HCEC 1CT (cell line): ENCODE measurements at regions not wholly inside any gene's neighbourhood (a gene's known extent, or its start where the extent isn't known, plus 50 kb on each side); places are given as distances from the start of the nearest gene placed in this dataset.
A peak's percentile ranks its signal among the peaks of the same experiment; 100 is the strongest.
"Not testable (repeated sequence)": the region's sequence is repeated elsewhere in the genome, so short reads cannot be mapped to it uniquely, and the experiment has no call there.

Experiments used
- DNase-seq: peaks from one replicate; pipeline ENCODE4 v3.0.0-alpha.2; 2017

DNA sequence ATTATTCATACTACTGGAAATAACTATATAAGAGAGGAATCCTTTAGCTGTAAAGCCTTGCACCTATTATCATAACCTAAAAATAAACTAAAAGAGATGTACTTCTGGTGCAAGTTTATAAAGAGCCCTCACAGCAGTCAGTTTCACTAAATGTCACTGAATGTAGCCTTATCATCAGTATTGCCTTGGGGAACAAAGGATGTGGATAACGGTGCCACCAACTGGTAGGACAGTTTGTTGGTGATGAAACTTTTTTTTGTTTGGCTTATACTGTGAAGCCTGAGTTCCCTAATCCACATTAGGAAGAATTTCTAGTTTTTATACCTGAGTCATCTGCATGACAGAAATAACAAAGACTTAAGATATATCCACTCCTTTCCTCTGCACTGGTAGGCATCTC is 117.9 kb upstream of the COL1A2 start:
- DNase-seq: peak; percentile 57

DNA sequence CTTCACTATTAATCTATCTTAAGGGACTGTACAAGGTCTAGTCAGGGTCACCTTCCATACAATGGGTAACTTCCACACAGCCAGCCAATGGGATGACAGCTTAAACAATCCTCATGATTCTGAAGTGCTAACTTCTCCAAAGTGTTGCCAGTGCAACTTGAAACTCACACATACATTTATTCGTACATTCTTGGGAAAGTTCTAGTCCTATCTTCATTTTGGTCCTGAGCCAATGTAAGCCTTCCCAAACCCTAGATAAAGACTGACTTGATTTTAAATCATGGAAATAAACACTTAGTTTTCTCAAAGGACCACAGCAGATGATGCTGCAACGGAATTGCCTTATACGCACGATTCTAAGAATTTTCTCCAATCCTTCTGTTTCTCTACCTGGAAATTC is 117.5 kb upstream of the COL1A2 start:
- no peak for DNase-seq

DNA sequence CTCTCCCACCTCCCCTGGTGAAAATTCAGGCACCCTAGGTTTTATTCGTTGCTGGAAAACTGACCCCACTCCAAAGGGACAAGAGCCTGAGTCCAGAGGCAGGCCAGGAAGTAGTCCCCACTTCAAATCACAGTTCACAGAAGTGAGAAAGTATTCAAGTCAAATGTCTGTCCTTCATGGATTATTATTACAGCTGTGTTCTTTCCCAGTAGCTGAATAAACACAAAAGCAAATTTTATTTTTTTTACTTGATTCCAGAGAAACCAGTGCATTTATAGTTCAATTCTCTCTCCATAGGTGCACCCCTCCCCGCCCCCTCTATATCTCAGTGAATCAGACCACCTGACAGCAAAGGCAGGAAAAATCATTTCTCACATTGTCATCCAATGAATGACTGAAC is 113.8 kb upstream of the COL1A2 start:
- DNase-seq: no peak

DNA sequence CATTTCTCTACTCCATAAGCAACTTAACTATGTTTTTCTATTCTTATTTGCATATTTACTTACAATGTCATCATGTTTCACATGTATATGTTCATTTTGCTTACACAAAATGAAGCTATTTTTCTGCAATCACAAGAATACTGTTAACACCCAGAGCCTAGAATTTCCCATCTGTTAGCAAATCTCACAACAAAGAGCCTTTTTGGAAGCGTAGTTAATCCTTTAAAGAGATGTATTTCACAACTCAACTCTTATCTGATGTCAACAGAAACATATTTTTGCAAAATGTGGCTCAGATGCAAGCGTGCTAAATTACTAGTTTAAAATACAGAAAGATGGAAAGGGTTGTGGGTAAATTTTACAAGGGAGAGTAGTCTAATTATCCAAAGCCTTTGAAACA is 110.6 kb upstream of the COL1A2 start:
- DNase-seq: no peak

DNA sequence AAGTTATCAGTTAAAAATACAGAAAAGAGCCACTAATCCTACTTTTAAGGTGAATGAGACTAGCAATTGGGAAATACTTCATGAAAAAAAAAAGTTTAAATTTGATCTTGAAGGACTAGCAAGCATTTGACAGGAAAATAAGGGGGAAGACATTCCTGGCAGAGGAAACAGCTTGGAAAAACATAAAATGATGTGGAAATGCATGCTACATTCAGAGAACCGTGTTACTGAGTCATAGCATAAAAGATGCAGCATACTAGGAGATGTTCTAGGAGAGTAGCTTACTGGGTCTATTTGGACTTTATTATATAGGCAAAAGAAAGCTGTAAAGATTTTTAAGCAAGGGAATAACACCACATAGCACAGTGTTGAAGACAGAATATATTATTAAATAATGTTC is 108.6 kb upstream of the COL1A2 start:
- no peak for DNase-seq

DNA sequence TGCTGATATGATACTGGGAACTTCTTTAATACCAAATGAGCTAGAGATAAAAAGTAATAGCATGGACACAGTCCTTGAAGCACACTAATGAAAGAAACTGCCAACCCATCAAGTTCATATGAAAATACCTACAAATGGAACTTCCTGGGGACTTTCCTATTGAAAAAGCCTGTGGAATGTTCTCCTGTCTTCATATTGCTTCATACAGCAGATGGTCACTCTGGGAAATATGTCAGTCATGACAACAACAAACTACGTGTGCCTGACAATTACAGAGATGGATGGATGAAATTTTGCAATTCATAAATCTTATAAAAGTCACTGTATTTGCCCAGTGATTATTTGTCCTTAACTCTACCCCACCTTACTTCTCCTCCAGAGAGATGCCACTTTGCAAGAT is 106.6 kb upstream of the COL1A2 start:
- DNase-seq: no peak

DNA sequence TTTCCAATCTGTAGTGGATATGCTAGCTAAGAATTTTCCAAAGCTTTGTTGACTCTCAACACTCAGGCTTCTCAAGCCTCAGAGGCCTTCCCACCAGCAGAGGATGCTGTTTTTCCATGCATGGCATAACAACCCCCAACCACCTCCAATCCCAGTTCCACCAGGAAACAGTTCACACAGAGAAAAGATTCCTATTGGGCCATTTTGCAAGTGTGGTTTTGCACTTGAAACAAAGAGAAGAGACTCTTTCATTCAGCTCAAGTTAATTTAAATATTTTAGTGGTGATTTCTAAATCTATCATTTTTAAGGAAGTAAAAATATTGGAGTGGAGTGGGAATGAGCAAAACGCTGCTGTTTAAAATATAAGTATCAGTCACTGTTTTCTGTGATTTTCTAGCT is 105.6 kb upstream of the COL1A2 start:
- DNase-seq: peak; percentile 81

DNA sequence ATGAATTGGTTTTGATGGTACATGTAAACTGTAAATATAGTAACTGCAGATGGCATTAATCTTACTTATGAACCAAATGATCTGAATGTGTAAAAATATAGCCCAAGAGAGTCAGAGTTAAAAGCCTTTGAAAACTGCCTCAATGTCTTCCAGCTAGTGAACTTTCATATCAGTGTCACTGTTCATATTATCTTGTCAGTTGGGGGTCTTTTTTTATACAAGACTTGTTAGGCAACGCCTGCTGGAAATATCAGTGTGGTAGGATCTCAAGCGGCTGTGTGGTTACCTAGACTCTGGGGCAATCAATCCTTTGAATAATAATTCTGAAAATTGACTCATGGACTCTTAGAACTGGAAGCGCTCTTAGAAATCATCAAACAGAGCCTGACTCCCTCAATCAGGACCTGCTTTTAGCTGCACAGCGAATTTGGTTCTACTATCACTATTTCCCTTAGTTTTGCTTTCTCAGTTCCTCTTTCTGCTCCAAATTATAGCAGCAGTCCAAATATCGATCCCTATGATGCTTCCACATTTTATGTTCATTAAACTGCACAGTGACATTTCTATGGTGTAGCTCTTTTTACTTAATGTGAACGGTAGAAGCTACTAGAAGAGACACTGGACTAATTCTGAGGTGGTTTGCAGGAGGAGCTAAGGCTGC is 100.1 kb upstream of the COL1A2 start:
- no peak for DNase-seq

DNA sequence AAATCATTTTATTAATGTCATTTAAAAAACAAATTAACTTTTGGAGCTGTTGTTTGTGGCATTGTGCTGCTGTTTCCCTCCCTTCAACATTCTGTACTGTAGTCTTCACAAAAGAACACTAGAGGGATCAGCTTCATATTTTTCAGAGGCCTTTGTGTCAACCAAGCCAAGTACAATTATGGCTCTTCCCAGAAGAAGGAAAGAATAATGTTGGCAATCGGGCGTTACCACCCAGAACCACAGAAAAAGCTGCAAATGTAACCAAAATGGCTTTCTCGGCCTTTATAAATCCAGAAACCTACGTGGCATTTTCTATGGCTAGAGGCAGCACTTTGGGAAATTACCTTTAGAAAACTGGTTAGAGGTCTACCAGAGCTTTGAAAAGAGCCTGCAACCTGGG is 98.8 kb upstream of the COL1A2 start:
- DNase-seq: peak; percentile 88

DNA sequence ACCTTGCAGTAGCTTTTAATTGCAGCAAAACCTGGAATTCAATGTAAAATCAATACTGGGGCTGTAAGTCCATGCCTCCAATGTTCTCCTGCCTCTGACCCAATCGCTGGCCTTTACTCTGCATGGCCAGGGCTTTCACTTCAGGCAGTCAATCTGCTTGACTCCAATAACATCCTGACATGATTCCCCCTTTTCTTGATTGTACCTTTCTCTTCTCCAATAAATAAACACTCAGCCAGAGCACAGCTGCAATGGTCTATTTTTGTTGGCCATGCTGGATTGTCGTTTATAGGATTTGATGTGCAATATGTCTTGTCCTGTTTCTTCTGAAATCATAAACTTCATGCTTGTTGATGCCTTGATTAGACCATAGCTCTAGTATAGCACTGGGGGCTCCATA is 97.8 kb upstream of the COL1A2 start:
- peak; percentile 32 for DNase-seq

DNA sequence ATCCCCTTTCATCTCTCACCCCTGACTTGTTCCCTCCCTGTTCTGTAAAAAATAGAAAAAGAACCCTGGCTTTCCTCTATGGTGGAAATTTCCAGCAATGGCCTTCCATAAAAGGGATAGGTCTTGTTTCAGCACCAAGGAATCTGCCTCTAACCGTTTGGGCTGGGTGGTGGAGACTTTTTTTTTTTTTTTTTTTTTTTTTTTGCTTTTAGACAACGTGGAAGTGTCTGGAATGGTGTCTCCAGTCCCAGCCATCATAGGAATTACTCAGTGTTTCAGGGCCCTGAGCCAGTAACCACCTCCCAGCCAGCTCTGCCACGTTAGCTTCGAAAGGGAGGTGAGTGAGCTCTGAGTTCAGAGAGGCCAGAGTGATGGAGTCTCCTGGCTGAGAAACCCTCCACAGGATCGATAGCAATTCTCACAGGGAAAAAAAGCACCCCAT is 97.3 kb upstream of the COL1A2 start:
- peak; percentile 97 for DNase-seq

DNA sequence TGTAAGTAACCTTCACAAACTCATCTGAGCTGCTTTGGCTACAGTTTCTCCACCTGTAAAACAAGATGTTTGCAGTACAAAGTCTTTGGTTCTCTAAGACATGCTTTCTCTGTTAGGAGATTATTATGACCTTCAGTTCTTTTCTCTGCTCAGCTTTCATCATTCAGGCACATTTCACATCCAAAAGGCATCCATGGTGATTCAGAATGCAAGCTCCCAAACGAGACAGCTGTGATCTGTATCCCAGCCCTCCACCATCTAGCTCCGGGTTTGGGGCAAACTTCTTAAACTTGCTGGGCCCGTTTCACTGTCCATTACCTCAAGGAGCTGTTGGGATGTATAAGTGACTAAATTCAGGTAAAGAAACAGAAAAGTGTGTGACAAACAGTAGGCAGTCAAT is 95.8 kb upstream of the COL1A2 start:
- DNase-seq: peak; percentile 83

DNA sequence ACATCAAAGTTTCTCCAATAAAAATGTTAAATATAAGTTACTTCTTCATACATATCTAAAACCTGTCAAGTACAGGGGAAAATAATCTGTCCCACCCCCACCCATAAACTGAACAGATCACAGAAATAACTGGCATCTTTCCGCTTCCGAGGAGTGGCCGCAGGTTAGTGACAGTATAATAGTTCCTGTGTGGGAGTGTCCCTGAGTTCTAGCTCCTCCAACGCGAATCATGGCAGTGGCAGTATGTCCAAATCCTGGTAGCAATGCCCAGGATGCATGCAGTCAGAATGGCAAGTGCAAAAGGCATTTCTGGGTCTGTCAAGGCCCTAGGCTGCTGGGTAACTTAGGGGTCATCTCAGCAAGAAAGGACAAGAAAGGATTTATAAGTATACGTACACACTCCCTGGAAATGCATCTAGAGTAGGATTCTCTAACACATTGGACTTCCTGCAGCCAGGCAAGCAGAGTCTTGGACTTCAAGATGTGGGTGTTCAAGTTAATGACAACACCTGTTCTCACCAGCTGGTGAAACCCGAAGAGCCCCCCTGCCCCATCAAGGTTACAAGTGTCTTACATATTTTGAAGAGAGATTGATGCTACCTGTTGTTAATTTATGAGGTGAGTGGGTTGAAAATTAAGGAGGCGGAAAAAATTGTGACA is 94.4 kb upstream of the COL1A2 start:
- DNase-seq: no peak

DNA sequence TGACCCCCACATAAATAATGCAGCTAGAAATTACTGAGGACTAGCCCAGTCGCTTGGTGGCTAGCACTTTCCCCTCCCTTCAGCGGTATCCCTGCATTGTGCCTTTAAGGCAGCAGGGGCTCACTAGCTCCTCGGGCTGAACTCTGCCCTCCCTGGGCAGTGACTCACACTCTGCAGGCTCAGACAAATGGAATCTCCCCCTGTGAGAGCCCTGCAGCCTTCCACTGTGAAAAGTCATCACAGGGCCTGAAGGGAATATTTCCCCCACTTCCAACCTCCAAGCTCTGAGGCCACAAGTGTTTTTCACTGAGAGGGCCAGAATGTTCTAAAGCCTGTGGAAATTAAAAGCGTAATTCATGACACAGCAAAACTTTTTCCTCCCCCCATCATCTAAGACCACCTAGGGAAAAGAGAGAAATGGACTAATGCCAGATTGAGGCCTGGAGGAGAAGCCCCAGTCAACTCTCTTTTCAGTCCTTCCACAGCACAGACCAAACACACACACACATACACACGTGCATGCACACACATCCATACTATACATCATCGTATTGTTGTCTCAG is 93.6 kb upstream of the COL1A2 start:
- DNase-seq: peak; percentile 98

DNA sequence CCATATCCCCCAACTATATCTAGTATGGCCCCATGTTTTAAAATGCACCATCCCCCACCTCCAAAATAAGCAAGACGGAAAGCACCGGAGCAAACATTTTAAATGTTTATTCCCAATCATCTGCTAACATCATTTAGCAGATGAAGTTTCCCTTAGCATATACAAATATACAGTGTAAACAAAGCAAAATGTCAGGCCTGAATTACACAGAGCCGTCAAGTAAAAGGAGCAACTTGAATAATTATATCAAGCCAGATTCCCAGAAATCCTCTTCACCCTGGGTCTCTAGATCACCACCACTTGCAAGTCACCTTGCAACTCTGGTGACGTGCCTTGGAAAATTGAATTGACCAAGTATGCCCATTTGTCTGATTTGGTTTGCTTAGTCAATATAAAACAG is 91.6 kb upstream of the COL1A2 start:
- DNase-seq: no peak

DNA sequence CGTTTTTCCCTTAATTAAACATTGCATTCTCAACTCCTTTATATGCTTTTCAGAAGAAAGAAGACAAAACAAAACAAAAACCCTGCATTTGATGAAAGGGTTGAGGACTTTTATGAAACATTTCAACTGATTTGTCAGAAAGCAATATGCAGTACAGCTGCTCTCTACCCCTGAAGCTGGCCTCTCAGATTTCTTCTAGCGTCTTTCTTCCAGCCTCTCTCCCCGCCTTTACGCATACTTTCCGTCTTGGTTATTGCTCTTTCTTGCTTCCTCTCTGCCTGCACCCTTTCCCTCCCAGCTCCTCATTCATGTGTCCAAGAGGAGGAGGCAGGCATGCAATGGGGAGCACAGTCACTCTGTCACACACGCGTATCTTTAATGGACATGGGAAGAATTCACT is 91.0 kb upstream of the COL1A2 start:
- DNase-seq: peak; percentile 78

DNA sequence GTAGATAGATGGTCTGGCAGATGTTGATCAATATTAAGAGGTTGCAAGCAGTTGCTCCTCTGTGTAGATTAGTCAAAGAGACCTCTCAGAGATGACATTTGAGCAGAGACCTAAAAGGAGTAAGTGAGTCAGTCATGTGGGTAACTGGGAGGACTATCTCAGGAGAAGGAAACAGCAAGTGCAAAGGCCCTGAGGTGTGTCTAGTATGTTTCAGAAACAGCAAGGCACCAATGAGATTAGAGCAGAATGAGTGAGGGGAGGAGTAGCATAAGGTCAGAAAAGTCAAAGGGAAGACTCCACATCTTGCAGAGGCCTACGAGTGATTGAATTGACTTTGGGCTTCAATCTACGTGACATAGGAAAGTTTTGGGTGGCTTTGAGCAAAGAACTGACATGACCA is 89.8 kb upstream of the COL1A2 start:
- no peak for DNase-seq

DNA sequence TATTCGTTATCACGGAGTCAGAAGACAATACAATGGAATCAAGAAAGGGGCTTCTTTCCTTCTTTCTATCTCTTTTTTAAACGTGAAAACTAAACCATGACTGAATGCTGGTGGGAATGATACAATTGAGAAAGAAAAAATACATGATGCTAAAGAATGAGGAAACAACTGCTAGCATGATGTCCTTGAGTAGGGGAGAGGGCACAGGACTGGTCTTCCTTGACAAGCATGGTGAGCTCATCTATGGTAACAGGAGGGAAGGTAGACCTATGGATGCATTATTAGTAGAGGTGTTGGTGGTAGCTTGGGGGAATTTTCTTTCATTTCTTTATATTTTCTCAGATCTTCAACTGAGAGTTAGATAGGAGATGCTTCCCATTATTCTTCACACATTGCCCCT is 88.9 kb upstream of the COL1A2 start:
- no peak for DNase-seq

DNA sequence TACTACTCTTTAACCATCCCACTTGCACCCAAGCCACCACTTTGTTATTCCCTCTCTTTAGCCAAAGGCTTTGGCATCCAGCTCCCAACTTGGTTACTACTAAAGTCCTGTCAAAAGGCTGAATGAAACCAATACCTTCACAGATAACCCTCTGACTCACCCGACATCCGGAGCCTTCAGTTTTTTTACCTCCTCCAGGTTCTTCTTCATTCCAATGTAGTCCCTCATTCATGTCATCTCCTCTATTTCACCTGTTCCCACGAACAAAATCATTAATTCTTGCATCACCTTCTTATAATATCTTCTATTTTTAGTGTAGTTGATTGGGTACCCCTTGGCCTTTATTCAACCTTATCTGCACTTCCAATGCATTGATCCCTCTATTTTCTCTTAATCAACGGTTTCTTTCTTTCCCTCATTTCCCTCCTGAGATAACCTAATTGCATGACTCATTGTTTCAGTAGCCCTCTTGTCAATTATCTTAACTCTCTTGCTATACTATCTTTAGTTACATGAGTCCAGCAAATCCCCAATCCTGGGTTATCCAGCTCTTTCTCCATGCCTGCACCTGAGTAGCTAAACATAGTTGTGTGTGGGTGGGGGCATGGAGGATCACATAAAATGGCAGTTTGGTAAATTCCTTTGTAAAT is 87.2 kb upstream of the COL1A2 start:
- no peak for DNase-seq

DNA sequence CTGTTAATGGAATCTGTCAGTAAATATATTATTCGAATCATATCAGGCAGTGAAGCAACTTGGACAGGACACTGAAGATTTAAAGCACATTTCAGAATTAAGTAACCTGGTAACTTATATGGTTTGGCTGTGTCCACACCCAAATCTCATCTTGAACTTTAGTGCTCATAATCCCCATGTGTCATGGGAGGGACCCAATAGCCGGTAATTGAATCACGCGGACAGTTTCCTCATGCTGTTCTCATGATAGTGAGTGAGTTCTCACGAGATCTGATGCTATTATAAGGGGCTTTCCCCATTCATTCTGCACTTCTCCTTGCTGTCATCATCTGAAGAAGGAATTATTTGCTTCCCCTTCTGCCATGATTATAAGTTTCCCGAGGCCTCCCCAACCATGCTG is 83.2 kb upstream of the COL1A2 start:
- no peak for DNase-seq

DNA sequence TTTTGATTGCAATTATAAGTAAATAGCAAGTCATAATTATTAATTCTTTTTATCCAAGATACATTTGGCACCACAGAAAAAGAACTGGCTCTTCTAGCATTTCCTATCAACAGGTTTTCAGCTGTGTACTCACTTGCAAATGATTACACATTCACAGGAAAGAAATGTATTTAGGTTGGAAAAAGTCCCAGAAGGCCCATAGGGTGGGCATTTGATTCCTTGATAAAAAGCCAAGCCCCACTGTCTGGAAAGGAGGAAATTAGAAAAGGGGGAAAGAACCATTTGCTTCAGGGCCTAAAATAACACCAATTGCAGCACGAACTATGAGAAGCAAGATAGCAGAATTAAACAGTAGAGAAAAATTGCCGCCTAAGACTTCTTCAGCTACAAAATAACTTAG is 80.8 kb upstream of the COL1A2 start:
- no peak for DNase-seq

DNA sequence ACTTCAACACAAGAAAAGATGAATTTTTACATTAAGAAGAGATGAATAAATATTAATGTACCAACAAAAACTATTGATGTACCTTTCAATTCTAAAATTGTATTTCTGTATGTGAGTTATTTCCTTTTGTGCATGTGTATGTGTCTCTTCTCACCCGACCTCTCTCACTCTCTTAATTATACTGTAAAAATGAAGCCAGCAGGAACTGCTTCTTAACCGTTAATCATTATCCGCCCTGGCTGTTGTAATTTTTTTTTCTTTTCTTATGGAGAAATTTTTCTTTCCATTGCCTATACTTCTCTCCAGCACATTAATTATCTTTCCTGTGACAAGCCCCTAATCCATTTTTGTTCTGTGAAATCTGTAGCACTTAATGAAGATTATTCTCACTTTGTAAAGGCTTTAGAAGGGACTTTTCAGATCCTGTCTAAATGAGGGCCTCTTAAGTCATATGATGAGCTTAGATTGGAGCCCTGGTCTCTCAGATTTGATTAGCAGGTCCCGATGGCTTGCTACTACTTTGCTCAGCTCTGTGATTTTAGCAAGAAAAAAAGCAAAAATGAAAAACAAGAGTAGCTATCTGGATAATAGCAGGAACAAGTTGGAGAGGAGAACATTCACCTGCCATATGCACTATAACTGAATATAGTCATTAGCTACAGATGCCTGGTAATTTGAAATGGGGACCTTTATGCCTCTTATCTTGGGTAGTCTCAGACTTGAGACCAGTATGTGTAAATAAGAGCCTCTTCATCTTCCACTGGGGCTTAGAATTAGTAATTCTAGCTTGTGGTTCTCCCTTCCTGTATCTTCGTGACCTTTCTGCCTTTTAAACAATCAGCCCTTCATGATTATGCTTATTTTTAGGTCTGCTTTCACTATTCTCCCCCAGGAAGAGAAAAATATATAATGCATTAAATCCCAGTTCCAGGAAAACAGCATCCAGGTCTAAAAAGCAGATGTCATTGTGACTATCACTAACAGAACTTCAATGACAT is 80.0 kb upstream of the COL1A2 start:
- no peak for DNase-seq

DNA sequence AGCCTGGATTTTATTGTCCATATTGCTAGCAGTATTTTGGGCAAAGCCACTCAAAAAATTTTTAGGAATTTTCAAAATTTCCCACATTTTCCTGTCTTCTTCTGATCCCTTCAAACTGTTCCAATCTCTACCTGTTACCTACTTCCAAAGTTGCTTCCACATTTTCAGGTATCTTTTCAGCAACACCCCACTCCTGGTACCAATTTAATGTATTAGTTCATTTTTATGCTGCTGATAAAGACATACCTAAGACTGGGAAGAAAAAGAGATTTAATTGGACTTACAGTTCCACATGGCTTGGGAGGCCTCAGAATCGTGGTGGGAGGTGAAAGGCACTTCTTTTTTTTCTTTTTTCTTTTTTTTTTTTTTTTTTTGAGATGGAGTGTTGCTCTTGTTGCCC is 73.6 kb upstream of the COL1A2 start:
- not testable (repeated sequence) for DNase-seq
